Neural progenitor cell (in vitro differentiated cells): ENCODE measurements at regions not wholly inside any gene's neighbourhood (a gene's known extent, or its start where the extent isn't known, plus 50 kb on each side); places are given as distances from the start of the nearest gene placed in this dataset.
"Not testable (repeated sequence)": the region's sequence is repeated elsewhere in the genome, so short reads cannot be mapped to it uniquely, and the experiment has no call there.

Experiments used
- DNase-seq: peaks from one replicate; pipeline ENCODE4 v3.0.0-alpha.2; 2016; ENCODE audit warnings: low spot score
- H2AFZ ChIP-seq: fragments of 200-600 bp; sonication (generic); replicated peaks from 2 replicates; pipeline ENCODE4 v1.6.1; 2016; ENCODE audit warnings: antibody characterized with exemption
- H3F3A ChIP-seq: fragments of 200-600 bp; sonication (generic); 2 replicates; pipeline ENCODE4 v1.6.1; 2016; ENCODE audit warnings: antibody characterized with exemption, low read depth
- H3K27ac ChIP-seq: fragments of 200-600 bp; sonication (generic); 2 replicates; pipeline ENCODE4 v1.5.1; 2016; ENCODE audit warnings: mild to moderate bottlenecking
- H3K27me3 ChIP-seq: fragments of 200-600 bp; sonication (generic); 2 replicates; pipeline ENCODE4 v1.6.1; 2016; ENCODE audit warnings: mild to moderate bottlenecking, moderate library complexity
- H3K36me3 ChIP-seq: fragments of 200-600 bp; sonication (generic); 2 replicates; pipeline ENCODE4 v1.5.1; 2016
- H3K4me1 ChIP-seq: fragments of 200-600 bp; sonication (generic); 2 replicates; pipeline ENCODE4 v1.6.1; 2016; ENCODE audit warnings: mixed run types
- H3K4me2 ChIP-seq: fragments of 200-600 bp; sonication (generic); 2 replicates; pipeline ENCODE4 v1.6.1; 2016
- H3K4me3 ChIP-seq: fragments of 200-600 bp; sonication (generic); 2 replicates; pipeline ENCODE4 v1.5.1; 2016
- H3K79me2 ChIP-seq: fragments of 200-600 bp; sonication (generic); 2 replicates; pipeline ENCODE4 v1.6.1; 2016; ENCODE audit warnings: low read depth
- H3K9ac ChIP-seq: fragments of 200-600 bp; sonication (generic); 2 replicates; pipeline ENCODE4 v1.6.1; 2016
- H3K9me3 ChIP-seq: fragments of 200-600 bp; sonication (generic); 2 replicates; pipeline ENCODE4 v1.5.1; 2016; ENCODE audit warnings: low read depth
- H4K20me1 ChIP-seq: fragments of 200-600 bp; sonication (generic); 2 replicates; pipeline ENCODE4 v1.6.1; 2016; ENCODE audit warnings: low read depth
- H3K27ac Mint-ChIP-seq: 3 replicates; pipeline ENCODE4 v1.8.0; 2021; ENCODE audit warnings: mixed read lengths
- H3K27me3 Mint-ChIP-seq: 2 replicates; pipeline ENCODE4 v1.8.0; 2022; ENCODE audit warnings: low read depth, mild to moderate bottlenecking, inconsistent platforms, moderate library complexity, mixed read lengths; ENCODE audit not compliant: insufficient read depth
- H3K36me3 Mint-ChIP-seq: 3 replicates; pipeline ENCODE4 v1.8.0; 2021; ENCODE audit warnings: mixed read lengths
- H3K4me1 Mint-ChIP-seq: 3 replicates; pipeline ENCODE4 v1.8.0; 2021; ENCODE audit warnings: mixed read lengths
- H3K4me3 Mint-ChIP-seq: 3 replicates; pipeline ENCODE4 v1.8.0; 2021; ENCODE audit warnings: mild to moderate bottlenecking, moderate library complexity, mixed read lengths
- H3K9me3 Mint-ChIP-seq: 3 replicates; pipeline ENCODE4 v1.8.0; 2020; ENCODE audit warnings: mixed read lengths
- CTCF ChIP-seq: fragments of 200-600 bp; sonication (generic); IDR thresholded peaks from 2 replicates; pipeline ENCODE4 v1.5.1; 2017; ENCODE audit warnings: antibody characterized with exemption, mild to moderate bottlenecking
- EZH2 ChIP-seq: fragments of 200-600 bp; sonication (generic); IDR thresholded peaks from 2 replicates; pipeline ENCODE4 v1.6.1; 2017; ENCODE audit warnings: antibody characterized with exemption, mild to moderate bottlenecking, moderate library complexity
- EZH2phosphoT487 ChIP-seq: fragments of 200-600 bp; sonication (generic); IDR thresholded peaks from 2 replicates; pipeline ENCODE4 v1.6.1; 2017; ENCODE audit warnings: antibody characterized with exemption

- TF ChIP-seq EZH2, result no peak
- no peak for TF ChIP-seq EZH2phosphoT487
- H3K79me2 ChIP-seq, result no peaks in the 10 kb centered on the region
- no peaks in the 10 kb centered on the region for H3K9me3 ChIP-seq
- no peaks in the 10 kb centered on the region for H3K4me1 ChIP-seq
- no peak overlapping the region for H3K4me2 ChIP-seq
- H3K4me3 Mint-ChIP-seq, result no peak overlapping the region
- H3K4me1 Mint-ChIP-seq, result peaks cover 2% of the 10 kb centered on the region
- peaks cover 5% of the 10 kb centered on the region for H3K9me3 Mint-ChIP-seq
- H3K36me3 Mint-ChIP-seq, result no peaks in the 10 kb centered on the region
- DNase-seq, result no peak
- H3K27ac ChIP-seq, result no peak overlapping the region
- H3K9ac ChIP-seq, result no peak overlapping the region
- no peaks in the 10 kb centered on the region for H3K27me3 ChIP-seq
- no peaks in the 10 kb centered on the region for H4K20me1 ChIP-seq
- H3K36me3 ChIP-seq, result no peaks in the 10 kb centered on the region
- H3K27ac Mint-ChIP-seq, result no peak overlapping the region
- no peak overlapping the region for H2AFZ ChIP-seq
- no peaks in the 10 kb centered on the region for H3F3A ChIP-seq
- no peaks in the 10 kb centered on the region for H3K27me3 Mint-ChIP-seq
- H3K4me3 ChIP-seq, result no peak overlapping the region
These were observed 365.6 kb upstream of the EDA2R start for GRCh38 chrX:67004451-67004850.

- no peak overlapping the region for H3K27ac ChIP-seq
- TF ChIP-seq CTCF, result no peak
- TF ChIP-seq EZH2phosphoT487, result no peak
- TF ChIP-seq EZH2, result no peak
- Mint-ChIP-seq H3K36me3 (no peaks in the 10 kb centered on the region), H3K27me3 (no peaks in the 10 kb centered on the region), H3K4me3 (no peak overlapping the region), H3K4me1 (no peaks in the 10 kb centered on the region), H3K9me3 (no peaks in the 10 kb centered on the region), H3K27ac (no peak overlapping the region)
- no peak for DNase-seq
- no peak overlapping the region for H2AFZ ChIP-seq
- H3K79me2 ChIP-seq, result no peaks in the 10 kb centered on the region
- no peaks in the 10 kb centered on the region for H3K27me3 ChIP-seq
- no peaks in the 10 kb centered on the region for H4K20me1 ChIP-seq
- peaks cover 7% of the 10 kb centered on the region for H3K9me3 ChIP-seq
- no peaks in the 10 kb centered on the region for H3K36me3 ChIP-seq
- no peak overlapping the region for H3K4me3 ChIP-seq
- H3K4me1 ChIP-seq, result no peaks in the 10 kb centered on the region
- no peak overlapping the region for H3K4me2 ChIP-seq
- no peaks in the 10 kb centered on the region for H3F3A ChIP-seq
- no peak overlapping the region for H3K9ac ChIP-seq
These were observed 355.9 kb upstream of the EDA2R start for GRCh38 chrX:66994729-66995128.

GRCh38 chrX:66992077-66992476 lies 353.2 kb upstream of the EDA2R start:
- not testable (repeated sequence) for H3K36me3 ChIP-seq

GRCh38 chrX:66988331-66988730 lies 349.5 kb upstream of the EDA2R start:
- no peaks in the 10 kb centered on the region for H3K9me3 Mint-ChIP-seq
- TF ChIP-seq EZH2 (no peak), CTCF (no peak), EZH2phosphoT487 (no peak)

More at GRCh38 chrX:66992077-66992476, 353.2 kb upstream of the EDA2R start:
- H3K79me2 ChIP-seq, H3K27me3 Mint-ChIP-seq, H3K4me3 ChIP-seq, H3K27ac Mint-ChIP-seq, H3K4me2 ChIP-seq, H3K4me1 ChIP-seq, H3K36me3 Mint-ChIP-seq, H3F3A ChIP-seq, H3K27ac ChIP-seq, H2AFZ ChIP-seq, H3K4me1 Mint-ChIP-seq, H3K27me3 ChIP-seq, H4K20me1 ChIP-seq, DNase-seq, H3K9me3 Mint-ChIP-seq, H3K4me3 Mint-ChIP-seq, H3K9ac ChIP-seq, H3K9me3 ChIP-seq: not testable (repeated sequence)

More at GRCh38 chrX:66988331-66988730, 349.5 kb upstream of the EDA2R start:
- Histone ChIP-seq H3K4me1 (no peaks in the 10 kb centered on the region), H3K79me2 (no peaks in the 10 kb centered on the region), H2AFZ (no peak overlapping the region), H3K4me3 (no peak overlapping the region), H3K4me2 (no peak overlapping the region), H3K36me3 (no peaks in the 10 kb centered on the region), H3F3A (no peaks in the 10 kb centered on the region), H3K27ac (no peak overlapping the region), H4K20me1 (no peaks in the 10 kb centered on the region), H3K9me3 (peaks cover 7% of the 10 kb centered on the region), H3K9ac (no peak overlapping the region), H3K27me3 (no peaks in the 10 kb centered on the region)
- Mint-ChIP-seq H3K36me3 (no peaks in the 10 kb centered on the region), H3K4me1 (no peaks in the 10 kb centered on the region), H3K27me3 (no peaks in the 10 kb centered on the region), H3K27ac (no peak overlapping the region), H3K4me3 (no peak overlapping the region)
- no peak for DNase-seq
